ENCODE measurements at regions not wholly inside any gene's neighbourhood (a gene's known extent, or its start where the extent isn't known, plus 50 kb on each side); places are given as distances from the start of the nearest gene placed in this dataset.

- peaks cover 30% of the 10 kb centered on the region for H3K27me3 Mint-ChIP-seq (ENCODE audit: low read depth, unreplicated experiment)
These were observed 69.6 kb upstream of the OLIG2 start for GRCh38 chr21:32956061-32956656.

DNA sequence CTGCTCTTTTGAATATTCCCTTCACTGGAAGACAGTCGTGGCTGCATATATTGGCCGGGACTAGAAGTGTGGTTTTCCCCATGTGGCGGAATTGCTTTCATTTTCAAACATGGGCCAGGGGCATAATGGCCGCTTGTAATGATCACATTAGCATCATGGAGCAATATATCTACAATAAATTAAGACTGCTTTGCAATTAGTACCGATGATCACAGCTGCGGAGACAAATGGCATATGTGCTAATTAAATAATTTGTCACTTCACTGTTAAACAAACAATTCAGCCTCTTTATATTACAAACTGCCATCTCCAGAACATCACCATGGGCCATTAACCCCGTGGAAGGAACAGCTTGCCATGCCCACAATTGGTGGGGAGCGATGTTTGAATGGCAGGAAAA lies 68.2 kb upstream of the OLIG2 start:
- Histone ChIP-seq H3K9me3 (ENCODE audit: insufficient read depth, low read depth, low read length) (no peaks in the 10 kb centered on the region), H3K27me3 (ENCODE audit: insufficient read depth, low read length) (peaks cover 55% of the 10 kb centered on the region), H3K4me3 (ENCODE audit: insufficient read depth, low read depth, low read length) (no peak overlapping the region), H2AFZ (ENCODE audit: low read depth, low read length) (no peak overlapping the region), H3K36me3 (ENCODE audit: insufficient read depth, low read length) (no peaks in the 10 kb centered on the region), H3K27ac (ENCODE audit: low read depth, low read length) (no peak overlapping the region), H3K79me2 (ENCODE audit: insufficient read depth, low read length) (no peaks in the 10 kb centered on the region), H3K9ac (ENCODE audit: low read length) (no peak overlapping the region), H3K4me1 (ENCODE audit: insufficient read depth, low read length) (no peaks in the 10 kb centered on the region), H4K20me1 (ENCODE audit: insufficient read depth, low read length) (no peaks in the 10 kb centered on the region), H3K4me2 (ENCODE audit: low read length) (no peak overlapping the region)
- FAIRE-seq (no peak), DNase-seq (ENCODE audit: low read depth) (no peak)
- no peak overlapping the region for H3K27ac Mint-ChIP-seq (ENCODE audit: unreplicated experiment)
- H3K4me1 Mint-ChIP-seq (ENCODE audit: low read depth, unreplicated experiment): no peaks in the 10 kb centered on the region
- H3K36me3 Mint-ChIP-seq (ENCODE audit: low read depth, unreplicated experiment): no peaks in the 10 kb centered on the region
- peaks cover 2% of the 10 kb centered on the region for H3K9me3 Mint-ChIP-seq (ENCODE audit: unreplicated experiment)
- H3K27me3 Mint-ChIP-seq (ENCODE audit: low read depth, unreplicated experiment): peaks cover 30% of the 10 kb centered on the region
- TF ChIP-seq EZH2 (IDR thresholded peaks at IDR 0.05; ENCODE audit: insufficient read depth, low read length): no peak
- TF ChIP-seq CTCF (IDR thresholded peaks at IDR 0.05; ENCODE audit: insufficient read depth, low read depth, low read length): no peak
- no peak overlapping the region for H3K4me3 Mint-ChIP-seq (ENCODE audit: unreplicated experiment)

More at GRCh38 chr21:32956061-32956656, 69.6 kb upstream of the OLIG2 start:
- Histone ChIP-seq H3K4me3 (ENCODE audit: insufficient read depth, low read depth, low read length) (no peak overlapping the region), H3K9ac (ENCODE audit: low read length) (no peak overlapping the region), H3K79me2 (ENCODE audit: insufficient read depth, low read length) (no peaks in the 10 kb centered on the region), H2AFZ (ENCODE audit: low read depth, low read length) (peak overlapping the region; percentile 4), H3K4me2 (ENCODE audit: low read length) (peak overlapping the region; percentile 55), H3K9me3 (ENCODE audit: insufficient read depth, low read depth, low read length) (no peaks in the 10 kb centered on the region), H3K36me3 (ENCODE audit: insufficient read depth, low read length) (no peaks in the 10 kb centered on the region), H4K20me1 (ENCODE audit: insufficient read depth, low read length) (no peaks in the 10 kb centered on the region), H3K4me1 (ENCODE audit: insufficient read depth, low read length) (no peaks in the 10 kb centered on the region), H3K27me3 (ENCODE audit: insufficient read depth, low read length) (peaks cover 69% of the 10 kb centered on the region), H3K27ac (ENCODE audit: low read depth, low read length) (no peak overlapping the region)
- Mint-ChIP-seq H3K4me3 (ENCODE audit: unreplicated experiment) (no peak overlapping the region), H3K4me1 (ENCODE audit: low read depth, unreplicated experiment) (no peaks in the 10 kb centered on the region), H3K9me3 (ENCODE audit: unreplicated experiment) (peaks cover 2% of the 10 kb centered on the region), H3K36me3 (ENCODE audit: low read depth, unreplicated experiment) (no peaks in the 10 kb centered on the region), H3K27ac (ENCODE audit: unreplicated experiment) (no peak overlapping the region)
- DNase-seq (ENCODE audit: low read depth): no peak
- TF ChIP-seq EZH2 (IDR thresholded peaks at IDR 0.05; ENCODE audit: insufficient read depth, low read length) (no peak), CTCF (IDR thresholded peaks at IDR 0.05; ENCODE audit: insufficient read depth, low read depth, low read length) (no peak)
- no peak for FAIRE-seq

DNA sequence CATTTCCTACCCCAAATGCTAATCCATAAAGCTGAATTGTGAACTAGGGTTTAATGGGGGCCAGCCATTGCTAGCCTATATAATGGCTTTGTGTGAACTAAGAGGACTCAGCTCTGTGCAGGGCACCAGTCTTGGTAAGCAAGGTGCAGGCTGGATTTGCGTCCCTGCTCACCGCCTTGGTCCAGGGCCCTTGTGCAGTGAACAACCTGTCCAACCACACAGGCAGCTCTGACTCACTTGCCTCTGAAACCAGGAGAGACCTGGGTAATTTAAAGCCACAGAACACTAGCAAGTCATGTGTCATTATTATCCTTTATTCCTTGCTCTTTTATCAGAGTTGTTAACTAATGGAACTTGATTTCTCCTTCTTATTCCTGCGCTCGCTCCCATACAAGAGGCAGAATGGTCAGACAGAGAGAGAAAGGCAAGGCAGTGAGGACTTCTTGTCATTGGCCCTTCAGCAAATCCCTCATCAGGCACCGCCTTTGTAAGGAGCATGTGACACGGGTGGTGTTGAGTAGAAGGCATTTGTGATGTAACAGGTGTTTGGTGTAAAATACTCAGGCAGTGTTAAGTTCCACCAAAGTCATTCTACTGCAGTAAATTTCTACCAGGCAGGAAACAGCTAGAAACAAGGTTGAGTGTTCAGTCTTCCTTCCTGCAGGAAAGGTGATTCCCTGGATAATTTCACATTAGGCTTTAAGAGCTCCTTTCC lies 67.3 kb upstream of the OLIG2 start:
- H3K36me3 ChIP-seq (ENCODE audit: insufficient read depth, low read length): no peaks in the 10 kb centered on the region
- Mint-ChIP-seq H3K36me3 (ENCODE audit: low read depth, unreplicated experiment) (no peaks in the 10 kb centered on the region), H3K9me3 (ENCODE audit: unreplicated experiment) (peaks cover 2% of the 10 kb centered on the region), H3K4me1 (ENCODE audit: low read depth, unreplicated experiment) (no peaks in the 10 kb centered on the region), H3K27ac (ENCODE audit: unreplicated experiment) (no peak overlapping the region), H3K4me3 (ENCODE audit: unreplicated experiment) (no peak overlapping the region), H3K27me3 (ENCODE audit: low read depth, unreplicated experiment) (peaks cover 29% of the 10 kb centered on the region)
- TF ChIP-seq CTCF (IDR thresholded peaks at IDR 0.05; ENCODE audit: insufficient read depth, low read depth, low read length) (no peak), EZH2 (IDR thresholded peaks at IDR 0.05; ENCODE audit: insufficient read depth, low read length) (no peak)
- H3K4me1 ChIP-seq (ENCODE audit: insufficient read depth, low read length): no peaks in the 10 kb centered on the region
- H3K9me3 ChIP-seq (ENCODE audit: insufficient read depth, low read depth, low read length): no peaks in the 10 kb centered on the region
- H3K27ac ChIP-seq (ENCODE audit: low read depth, low read length): no peak overlapping the region
- H3K27me3 ChIP-seq (ENCODE audit: insufficient read depth, low read length): peaks cover 50% of the 10 kb centered on the region
- no peak for FAIRE-seq
- no peak for DNase-seq (ENCODE audit: low read depth)
- H4K20me1 ChIP-seq (ENCODE audit: insufficient read depth, low read length): no peaks in the 10 kb centered on the region
- no peak overlapping the region for H3K4me2 ChIP-seq (ENCODE audit: low read length)
- H2AFZ ChIP-seq (ENCODE audit: low read depth, low read length): no peak overlapping the region
- H3K9ac ChIP-seq (ENCODE audit: low read length): no peak overlapping the region
- H3K4me3 ChIP-seq (ENCODE audit: insufficient read depth, low read depth, low read length): no peak overlapping the region
- H3K79me2 ChIP-seq (ENCODE audit: insufficient read depth, low read length): no peaks in the 10 kb centered on the region
